ENCODE measurements at regions not wholly inside any gene's neighbourhood (a gene's known extent, or its start where the extent isn't known, plus 50 kb on each side); places are given as distances from the start of the nearest gene placed in this dataset.
"Not testable (repeated sequence)": the region's sequence is repeated elsewhere in the genome, so short reads cannot be mapped to it uniquely, and the experiment has no call there.

DNA sequence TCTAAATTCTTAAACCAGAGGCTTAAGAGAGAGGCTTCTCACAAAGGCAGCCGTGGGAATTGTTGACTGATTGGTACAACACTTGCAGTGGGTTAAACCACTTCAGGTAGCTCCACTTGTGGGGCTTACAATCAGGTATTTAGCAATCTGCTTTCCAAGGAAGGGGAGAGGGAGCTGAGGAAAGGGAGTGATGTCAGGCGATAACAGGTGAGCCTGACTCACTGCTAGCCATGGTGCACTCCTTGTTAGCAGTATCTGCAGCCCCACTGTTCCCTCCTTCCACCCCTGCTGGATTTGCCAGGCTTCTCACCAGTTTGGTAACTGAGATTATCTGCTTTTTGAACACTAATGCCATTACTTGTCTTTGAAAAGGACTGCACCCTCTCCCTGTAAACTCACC is 1056.7 kb upstream of the FANCL start:
- no peak for DNase-seq

DNA sequence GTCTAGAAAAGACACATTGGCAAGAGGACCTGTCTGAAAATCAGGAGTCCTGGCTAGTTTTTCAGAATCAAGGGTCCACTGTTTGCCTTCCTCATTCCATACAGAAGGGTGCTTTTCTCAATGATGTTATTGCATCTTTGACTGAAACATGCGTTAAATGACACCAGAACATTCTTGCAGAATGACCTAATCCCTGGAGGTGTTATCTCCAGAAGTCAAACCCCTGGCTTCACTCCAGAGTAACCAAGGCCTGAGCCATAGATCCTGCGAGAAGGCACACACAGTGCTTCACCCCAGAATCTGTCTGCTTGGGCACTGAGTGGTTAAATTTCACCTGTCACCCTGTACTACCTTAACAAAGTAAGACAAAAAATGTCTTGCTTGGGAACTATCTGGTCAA is 1055.2 kb upstream of the FANCL start:
- DNase-seq, result no peak

GRCh38 chr2:59295524-59296162 is 1054.5 kb upstream of the FANCL start:
- no peak for DNase-seq

- DNase-seq, result no peak
Measured at GRCh38 chr2:59288771-59289170, 1047.6 kb upstream of the FANCL start.

- DNase-seq, result no peak
Measured at GRCh38 chr2:59282374-59283057, 1041.4 kb upstream of the FANCL start.

GRCh38 chr2:59277671-59278070 is 1036.5 kb upstream of the FANCL start:
- DNase-seq, result no peak

DNA sequence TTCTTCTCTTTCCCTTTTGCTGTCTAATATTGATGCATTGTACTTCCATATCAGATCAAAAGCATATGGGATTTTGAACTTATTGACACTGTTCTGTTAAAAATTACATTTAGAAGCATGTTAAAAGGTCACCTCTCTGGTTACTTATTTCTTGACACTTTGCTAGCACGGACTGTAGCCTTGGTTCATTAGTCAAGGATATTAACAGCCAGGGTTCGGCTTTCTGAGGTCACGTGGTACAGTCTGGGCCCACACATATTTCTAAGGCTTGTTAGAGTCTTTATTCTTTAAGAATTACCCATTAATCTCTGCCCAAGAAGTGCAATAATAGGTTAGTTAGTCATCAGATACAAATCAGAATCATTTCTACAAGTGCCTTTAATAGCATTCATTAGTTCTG is 1035.8 kb upstream of the FANCL start:
- DNase-seq, result no peak

DNA sequence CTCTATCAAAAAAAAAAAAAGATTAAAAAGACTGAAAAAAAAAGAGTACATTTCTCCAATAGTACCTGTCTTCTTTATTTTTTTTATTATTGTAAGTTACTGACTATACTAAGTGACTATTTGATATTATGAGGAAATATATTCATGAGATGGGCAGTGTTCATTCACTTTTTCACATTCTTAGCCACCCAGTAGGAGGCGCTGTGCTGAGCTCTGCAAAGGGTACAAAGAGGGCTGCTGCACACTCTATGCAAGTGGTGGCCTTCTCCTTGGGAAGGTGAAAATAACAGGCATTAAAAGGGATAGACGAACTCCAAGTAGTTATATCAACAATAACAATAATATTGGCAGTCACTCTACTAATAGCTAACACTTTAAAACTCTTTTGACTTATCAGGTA is 1034.9 kb upstream of the FANCL start:
- DNase-seq, result no peak

DNA sequence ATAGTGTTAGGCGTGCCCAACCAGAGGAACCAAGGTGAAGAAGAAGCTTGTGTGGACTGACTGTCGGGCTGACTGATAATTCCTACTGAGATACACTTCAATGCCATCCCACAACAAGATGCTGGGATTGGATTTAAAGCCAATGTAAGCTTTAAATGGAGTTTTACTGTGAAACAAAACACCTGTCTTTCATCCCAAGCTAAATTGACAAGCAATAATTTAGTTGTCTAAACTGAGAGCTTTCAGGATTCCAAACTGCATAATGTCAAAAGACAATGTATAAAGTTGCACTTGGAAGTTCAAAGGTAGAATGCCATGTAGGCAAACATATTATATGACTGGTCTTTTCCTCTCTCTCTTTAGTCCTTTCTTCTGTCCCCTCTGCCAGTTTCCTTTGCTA is 1025.3 kb upstream of the FANCL start:
- no peak for DNase-seq

DNA sequence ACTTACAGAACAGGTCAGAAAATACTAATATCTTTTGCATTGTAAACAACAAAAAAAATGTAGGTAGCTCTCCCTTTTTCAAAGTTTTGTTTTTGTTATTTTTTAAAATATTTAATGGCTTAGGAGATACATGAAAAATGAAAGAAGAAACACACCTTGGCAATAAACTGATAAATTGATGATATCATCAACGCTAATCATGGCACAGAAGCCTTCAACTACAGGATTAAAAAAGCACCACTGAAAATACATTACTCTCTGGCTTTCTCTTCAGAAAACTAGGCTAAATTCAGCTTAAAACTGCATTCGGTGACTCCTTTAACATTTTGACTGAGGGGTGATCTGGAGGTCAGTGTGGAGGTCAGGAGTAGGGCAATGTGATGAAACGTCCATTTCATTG is 1018.8 kb upstream of the FANCL start:
- no peak for DNase-seq

- DNase-seq, result no peak
Measured at GRCh38 chr2:59256290-59256689, 1015.2 kb upstream of the FANCL start.

- no peak for DNase-seq
Measured at GRCh38 chr2:59254279-59254678, 1013.2 kb upstream of the FANCL start.

DNA sequence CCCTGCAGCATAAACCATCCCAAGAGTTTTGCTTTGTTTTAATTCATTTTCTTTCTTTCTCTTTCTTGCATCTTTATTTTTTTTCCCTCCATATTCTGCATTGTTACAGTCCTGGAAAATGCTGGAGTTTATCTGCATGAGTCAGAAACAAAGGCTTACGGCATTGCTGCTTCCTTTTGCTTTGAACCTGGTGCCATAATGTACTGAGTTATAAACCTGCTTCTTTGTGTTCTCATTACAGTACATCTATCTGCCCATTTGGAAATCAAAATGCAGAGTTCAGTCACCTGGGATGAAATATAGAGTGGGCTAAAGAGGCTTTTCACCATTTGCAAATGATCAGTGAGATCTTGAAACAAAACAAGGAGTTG is 1009.2 kb upstream of the FANCL start:
- DNase-seq, result no peak

- peak; percentile 4 for DNase-seq
Measured at GRCh38 chr2:59249441-59250306, 1008.5 kb upstream of the FANCL start.

DNA sequence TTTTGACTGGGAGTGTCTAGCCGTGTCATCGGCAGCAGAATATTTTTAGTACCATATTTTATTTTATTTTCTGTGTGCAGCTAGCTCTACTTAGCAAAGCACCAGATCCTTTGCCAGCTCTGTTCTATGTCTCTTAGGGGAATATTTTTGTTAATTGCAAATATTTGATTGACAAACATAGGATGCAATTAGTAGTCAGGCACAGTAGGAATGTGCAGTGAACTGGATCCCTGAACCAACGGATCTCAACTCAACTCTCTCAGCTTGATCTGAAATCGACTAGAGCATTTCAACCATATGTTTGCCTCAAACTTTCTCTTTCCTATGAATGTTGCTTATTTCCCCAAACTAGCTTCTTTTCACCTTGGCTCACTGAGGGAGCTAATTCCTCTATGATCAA is 998.0 kb upstream of the FANCL start:
- DNase-seq, result no peak

- DNase-seq, result no peak
Measured at GRCh38 chr2:59237311-59237710, 996.2 kb upstream of the FANCL start.

DNA sequence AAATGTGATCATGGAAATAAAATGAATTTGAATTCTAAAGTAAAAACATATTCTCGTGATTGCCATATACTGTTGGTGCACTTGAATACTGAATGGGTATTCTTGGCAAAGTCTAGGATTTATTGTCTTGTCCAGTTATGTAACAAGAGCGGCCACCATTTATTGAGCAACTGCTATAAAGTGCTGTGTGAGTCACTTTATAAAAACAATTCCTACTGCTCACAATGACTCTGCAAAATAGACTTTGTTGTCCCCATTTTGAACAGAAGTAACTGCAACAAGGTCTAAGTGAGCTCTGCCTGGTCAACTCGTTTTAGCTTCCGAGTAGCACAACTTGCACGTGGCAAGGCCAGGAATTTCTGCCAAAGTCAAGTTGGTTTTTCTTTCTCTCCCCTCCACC is 995.6 kb upstream of the FANCL start:
- no peak for DNase-seq

- no peak for DNase-seq
Measured at GRCh38 chr2:59233920-59234319, 992.8 kb upstream of the FANCL start.

- DNase-seq, result no peak
Measured at GRCh38 chr2:59233448-59233847, 992.3 kb upstream of the FANCL start.

GRCh38 chr2:59232394-59233165 is 991.5 kb upstream of the FANCL start:
- DNase-seq, result no peak

GRCh38 chr2:59226362-59226761 is 985.2 kb upstream of the FANCL start:
- DNase-seq, result not testable (repeated sequence)

- no peak for DNase-seq
Measured at GRCh38 chr2:59223742-59224141, 982.6 kb upstream of the FANCL start.

- no peak for DNase-seq
Measured at GRCh38 chr2:59217360-59217759, 976.2 kb upstream of the FANCL start.

Data from NCI-H1092 (cell line).